Parathyroid adenoma (tissue), 2 donors: ENCODE measurements at regions not wholly inside any gene's neighbourhood (a gene's known extent, or its start where the extent isn't known, plus 50 kb on each side); places are given as distances from the start of the nearest gene placed in this dataset.
"Not testable (repeated sequence)": the region's sequence is repeated elsewhere in the genome, so short reads cannot be mapped to it uniquely, and the experiment has no call there.

Source experiments
- H2AFZ ChIP-seq: fragments of 300-600 bp; sonication (generic); one replicate; pipeline ENCODE4 v1.7.0; 2017; ENCODE audit warnings: antibody characterized with exemption, mild to moderate bottlenecking
- H3K27ac ChIP-seq: fragments of 300-600 bp; sonication (generic); one replicate; pipeline ENCODE4 v1.7.0; 2017
- H3K27me3 ChIP-seq: fragments of 300-600 bp; sonication (generic); one replicate; pipeline ENCODE4 v1.7.0; 2017; ENCODE audit warnings: low read length; ENCODE audit not compliant: control insufficient read depth, insufficient read depth
- H3K36me3 ChIP-seq: fragments of 300-600 bp; sonication (generic); one replicate; pipeline ENCODE4 v1.7.0; 2017; ENCODE audit warnings: low read length; ENCODE audit not compliant: control insufficient read depth, insufficient read depth
- H3K4me1 ChIP-seq: fragments of 300-600 bp; sonication (generic); one replicate; pipeline ENCODE4 v1.7.0; 2017; ENCODE audit warnings: control low read depth
- H3K4me2 ChIP-seq: fragments of 300-600 bp; sonication (generic); one replicate; pipeline ENCODE4 v1.7.0; 2017; ENCODE audit warnings: low read length
- H3K4me3 ChIP-seq: fragments of 300-600 bp; sonication (generic); one replicate; pipeline ENCODE4 v1.7.0; 2017; ENCODE audit warnings: low read depth, low read length
- H3K79me2 ChIP-seq: fragments of 300-600 bp; sonication (generic); one replicate; pipeline ENCODE4 v1.7.0; 2017; ENCODE audit warnings: control low read depth
- H3K9ac ChIP-seq: fragments of 300-600 bp; sonication (generic); one replicate; pipeline ENCODE4 v1.7.0; 2017; ENCODE audit warnings: mild to moderate bottlenecking
- H3K9me3 ChIP-seq: fragments of 300-600 bp; sonication (generic); one replicate; pipeline ENCODE4 v1.7.0; 2017; ENCODE audit warnings: low read length; ENCODE audit not compliant: control insufficient read depth
- CTCF ChIP-seq: fragments of 300-600 bp; sonication (generic); IDR thresholded peaks from one replicate; pipeline ENCODE4 v1.7.0; 2017; ENCODE audit warnings: antibody characterized with exemption, mild to moderate bottlenecking
- donor health status: primary hyperparathyroidism.

- Histone ChIP-seq H2AFZ (no peak overlapping the region), H3K9ac (no peak overlapping the region)
- no peak for TF ChIP-seq CTCF
These were observed 643.4 kb downstream of the JRKL start for GRCh38 chr11:97033178-97033577.

GRCh38 chr11:97048481-97048880 lies 658.7 kb downstream of the JRKL start:
- H3K9ac ChIP-seq, result no peak overlapping the region
- no peaks in the 10 kb centered on the region for H3K27me3 ChIP-seq
- no peak overlapping the region for H3K27ac ChIP-seq
- H3K79me2 ChIP-seq, result no peaks in the 10 kb centered on the region
- H3K36me3 ChIP-seq, result no peaks in the 10 kb centered on the region
- no peak overlapping the region for H3K4me3 ChIP-seq
- no peak overlapping the region for H3K4me2 ChIP-seq
- H3K4me1 ChIP-seq, result no peaks in the 10 kb centered on the region
- no peaks in the 10 kb centered on the region for H3K9me3 ChIP-seq
- TF ChIP-seq CTCF, result no peak
- H2AFZ ChIP-seq, result no peak overlapping the region

More at GRCh38 chr11:97033178-97033577, 643.4 kb downstream of the JRKL start:
- Histone ChIP-seq H3K36me3 (no peaks in the 10 kb centered on the region), H3K4me3 (no peak overlapping the region), H3K27ac (no peak overlapping the region), H3K27me3 (no peaks in the 10 kb centered on the region), H3K4me1 (no peaks in the 10 kb centered on the region), H3K9me3 (no peaks in the 10 kb centered on the region), H3K4me2 (no peak overlapping the region), H3K79me2 (no peaks in the 10 kb centered on the region)

- H3K9ac ChIP-seq, result no peak overlapping the region
- H3K9me3 ChIP-seq, result no peaks in the 10 kb centered on the region
- H3K79me2 ChIP-seq, result no peaks in the 10 kb centered on the region
- H3K4me1 ChIP-seq, result no peaks in the 10 kb centered on the region
- H2AFZ ChIP-seq, result no peak overlapping the region
- no peak overlapping the region for H3K4me3 ChIP-seq
- no peak overlapping the region for H3K4me2 ChIP-seq
- no peak for TF ChIP-seq CTCF
- no peaks in the 10 kb centered on the region for H3K27me3 ChIP-seq
- H3K36me3 ChIP-seq, result no peaks in the 10 kb centered on the region
- no peak overlapping the region for H3K27ac ChIP-seq
These were observed 670.4 kb downstream of the JRKL start for GRCh38 chr11:97060184-97060583.

- Histone ChIP-seq H2AFZ (no peak overlapping the region), H3K9me3 (no peaks in the 10 kb centered on the region), H3K4me2 (no peak overlapping the region), H3K36me3 (no peaks in the 10 kb centered on the region), H3K4me3 (no peak overlapping the region), H3K79me2 (no peaks in the 10 kb centered on the region), H3K9ac (no peak overlapping the region), H3K27ac (no peak overlapping the region), H3K4me1 (no peaks in the 10 kb centered on the region), H3K27me3 (no peaks in the 10 kb centered on the region)
- TF ChIP-seq CTCF, result no peak
These were observed 679.3 kb downstream of the JRKL start for GRCh38 chr11:97069160-97069559.

GRCh38 chr11:97072420-97072819 lies 682.6 kb downstream of the JRKL start:
- Histone ChIP-seq H3K9ac (no peak overlapping the region), H3K4me2 (no peak overlapping the region), H3K9me3 (no peaks in the 10 kb centered on the region), H3K27ac (no peak overlapping the region), H3K36me3 (no peaks in the 10 kb centered on the region), H3K4me1 (no peaks in the 10 kb centered on the region), H3K79me2 (no peaks in the 10 kb centered on the region), H2AFZ (no peak overlapping the region), H3K27me3 (no peaks in the 10 kb centered on the region), H3K4me3 (no peak overlapping the region)
- TF ChIP-seq CTCF, result no peak

- not testable (repeated sequence) for H3K79me2 ChIP-seq, H3K27ac ChIP-seq, H2AFZ ChIP-seq
These were observed 686.9 kb downstream of the JRKL start for GRCh38 chr11:97076666-97077065.

More at GRCh38 chr11:97076666-97077065, 686.9 kb downstream of the JRKL start:
- not testable (repeated sequence) for H3K4me1 ChIP-seq, H3K9me3 ChIP-seq, H3K4me2 ChIP-seq, H3K27me3 ChIP-seq, H3K36me3 ChIP-seq, H3K9ac ChIP-seq, H3K4me3 ChIP-seq
